NOMO-1 (cell line): ENCODE measurements at regions not wholly inside any gene's neighbourhood (a gene's known extent, or its start where the extent isn't known, plus 50 kb on each side); places are given as distances from the start of the nearest gene placed in this dataset.
"Not testable (repeated sequence)": the region's sequence is repeated elsewhere in the genome, so short reads cannot be mapped to it uniquely, and the experiment has no call there.

Source experiments
- DNase-seq, 2 experiments: peaks; one replicate each; lab custom pipeline; 2025; ENCODE audit not compliant: unreplicated experiment in 2 of 2; lab: John Stamatoyannopoulos, UW

DNA sequence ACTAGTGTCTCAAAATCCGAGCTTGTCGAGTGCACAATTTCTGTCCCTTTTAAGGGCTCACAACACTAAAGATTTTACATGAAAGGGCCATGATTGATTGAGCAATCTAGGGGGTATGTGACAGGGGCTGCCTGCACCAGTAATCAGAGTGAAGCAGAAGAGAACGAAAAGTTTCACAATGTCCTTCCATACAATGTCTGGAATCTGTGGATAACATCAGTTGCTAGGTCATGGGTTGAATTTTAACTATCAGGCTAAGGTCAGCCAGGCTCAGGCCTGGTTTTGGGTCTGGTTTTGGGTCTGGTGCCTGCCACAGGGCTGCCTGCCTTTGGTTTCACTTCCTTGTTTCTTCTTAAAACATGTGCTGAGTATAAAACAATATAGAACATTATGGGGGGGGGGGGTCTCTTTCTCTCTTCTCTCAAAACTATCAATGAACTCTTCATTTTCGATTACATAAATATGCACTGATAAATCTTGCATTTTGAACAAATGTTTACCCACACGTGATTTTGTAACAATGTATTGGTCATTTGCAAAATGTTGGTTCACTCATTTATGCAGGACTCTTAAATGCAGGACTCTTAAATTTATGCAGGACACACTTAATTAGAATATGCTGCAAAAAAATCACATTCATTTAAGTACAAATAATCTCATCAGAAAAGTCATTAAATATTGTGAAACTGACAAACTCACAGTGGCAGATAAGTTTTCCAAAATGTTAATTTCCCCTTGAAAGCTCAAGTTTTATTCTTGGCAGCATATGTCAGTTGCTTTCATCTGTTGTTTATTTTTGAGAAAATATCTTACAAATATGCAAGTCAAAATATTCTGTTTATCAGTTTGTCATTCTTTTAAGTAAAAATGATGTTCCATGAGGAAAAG, 290.5 kb upstream of the KYNU start:
- DNase-seq = no peak

DNA sequence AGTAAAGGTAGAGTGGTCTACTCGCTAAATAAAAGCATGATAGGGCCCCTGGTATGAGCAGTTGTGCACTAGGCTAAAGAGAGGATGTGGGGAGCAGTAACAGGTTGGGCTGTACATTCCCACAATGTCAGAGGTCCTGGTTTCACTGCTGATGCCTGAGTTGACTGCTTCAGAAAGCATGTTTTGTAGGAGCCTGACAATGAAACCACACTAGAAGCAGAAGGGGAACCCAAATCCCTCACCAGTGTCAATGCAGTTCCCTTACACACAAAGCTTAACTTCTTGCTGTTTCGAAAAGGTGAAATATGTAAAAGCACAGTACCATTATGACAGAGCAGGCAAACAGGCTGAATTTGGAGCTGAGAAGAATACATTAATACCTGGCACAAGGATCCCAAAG, 291.7 kb upstream of the KYNU start:
- DNase-seq = no peak

DNA sequence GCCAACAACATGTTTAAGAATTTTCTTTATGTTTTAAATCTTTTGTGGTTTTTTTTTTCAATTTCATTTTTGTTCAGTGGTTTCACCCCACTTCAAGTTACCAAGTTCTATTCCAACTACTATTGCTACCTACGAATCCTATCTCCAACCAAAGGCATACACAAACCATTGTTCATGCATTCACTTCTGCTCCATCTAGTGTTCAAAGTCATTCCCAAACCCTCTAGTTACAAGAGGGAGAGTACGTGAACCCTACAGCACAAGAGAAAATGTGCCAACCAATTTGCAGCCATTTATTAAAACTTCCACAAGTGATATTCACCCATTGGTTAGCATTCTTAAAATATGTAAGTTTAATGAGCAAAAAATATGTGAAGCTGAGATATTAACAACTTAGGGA, 295.1 kb upstream of the KYNU start:
- DNase-seq = no peak

DNA sequence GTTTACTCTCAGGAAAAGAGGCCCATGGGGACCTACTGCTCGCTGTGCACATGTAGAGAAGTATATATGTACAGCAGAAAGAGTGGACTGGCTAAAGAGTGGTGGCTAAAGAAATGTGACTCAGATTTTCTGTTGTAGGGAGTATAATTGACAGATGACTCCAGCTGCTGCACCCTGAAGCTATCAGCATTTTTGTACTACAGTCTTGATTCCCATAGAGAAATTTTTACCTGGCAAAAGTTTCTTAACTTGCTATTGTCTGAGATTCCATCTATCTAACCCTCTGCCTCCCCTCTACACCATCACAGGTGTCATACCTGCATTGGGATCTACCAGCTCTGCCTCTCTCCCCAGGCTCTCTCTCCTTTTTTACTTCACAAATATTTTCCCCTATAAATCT, 296.0 kb upstream of the KYNU start:
- no peak for DNase-seq

DNA sequence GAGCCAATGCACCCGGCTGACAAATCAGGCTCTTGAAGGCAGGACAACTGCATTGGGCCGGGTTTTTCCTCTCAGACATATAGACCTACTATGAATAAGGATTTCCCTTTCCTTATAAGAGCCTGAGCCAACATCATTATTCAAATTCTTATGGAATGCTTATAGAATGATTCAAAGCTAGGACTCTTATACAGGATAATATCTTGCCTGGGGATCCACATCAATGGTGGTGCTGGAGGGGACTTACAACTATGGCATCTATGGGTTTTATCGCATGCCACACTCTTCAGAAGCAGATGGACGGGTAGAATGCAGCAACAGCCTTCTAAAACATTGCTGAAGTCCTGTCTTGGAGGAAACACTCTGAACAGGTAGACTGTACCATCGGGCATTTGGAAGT, 296.8 kb upstream of the KYNU start:
- DNase-seq = no peak

DNA sequence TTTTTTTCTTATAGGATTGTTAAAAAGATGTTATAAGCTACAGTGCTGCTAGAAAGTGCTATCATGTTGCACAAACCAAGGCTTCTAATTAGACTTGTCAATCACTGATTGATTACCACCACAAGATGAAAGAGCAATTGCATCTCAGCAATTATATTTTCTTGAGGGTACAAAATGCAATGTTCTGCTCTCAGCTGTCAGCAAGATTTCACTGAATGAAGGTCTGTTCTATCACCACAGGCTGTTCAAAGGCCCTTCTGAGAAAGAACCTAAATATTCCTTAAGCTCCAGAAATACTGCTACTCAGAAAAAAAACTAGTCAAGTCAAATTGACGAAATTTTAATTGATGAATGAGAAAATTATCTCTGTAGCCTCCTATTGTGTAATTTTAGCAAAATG, 301.9 kb upstream of the KYNU start:
- no peak for DNase-seq

DNA sequence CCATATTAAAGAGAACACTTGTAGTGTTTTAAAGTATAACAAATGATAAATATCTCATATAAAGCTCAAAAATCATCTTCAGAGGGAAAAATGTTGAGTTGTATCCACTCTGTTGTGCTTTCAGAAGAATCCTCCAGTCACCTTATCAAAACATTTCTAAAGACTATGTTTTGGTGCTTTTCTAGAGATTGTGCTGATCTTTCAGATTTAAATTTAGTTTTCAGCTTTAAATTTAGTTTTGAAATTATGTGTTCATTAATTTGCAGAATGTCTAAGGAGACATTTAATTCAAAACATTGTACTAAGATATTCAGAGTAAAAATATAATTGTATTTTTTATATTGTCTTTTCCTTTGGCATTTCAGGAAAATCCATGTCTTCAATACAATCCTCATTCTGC, 303.1 kb upstream of the KYNU start:
- no peak for DNase-seq

DNA sequence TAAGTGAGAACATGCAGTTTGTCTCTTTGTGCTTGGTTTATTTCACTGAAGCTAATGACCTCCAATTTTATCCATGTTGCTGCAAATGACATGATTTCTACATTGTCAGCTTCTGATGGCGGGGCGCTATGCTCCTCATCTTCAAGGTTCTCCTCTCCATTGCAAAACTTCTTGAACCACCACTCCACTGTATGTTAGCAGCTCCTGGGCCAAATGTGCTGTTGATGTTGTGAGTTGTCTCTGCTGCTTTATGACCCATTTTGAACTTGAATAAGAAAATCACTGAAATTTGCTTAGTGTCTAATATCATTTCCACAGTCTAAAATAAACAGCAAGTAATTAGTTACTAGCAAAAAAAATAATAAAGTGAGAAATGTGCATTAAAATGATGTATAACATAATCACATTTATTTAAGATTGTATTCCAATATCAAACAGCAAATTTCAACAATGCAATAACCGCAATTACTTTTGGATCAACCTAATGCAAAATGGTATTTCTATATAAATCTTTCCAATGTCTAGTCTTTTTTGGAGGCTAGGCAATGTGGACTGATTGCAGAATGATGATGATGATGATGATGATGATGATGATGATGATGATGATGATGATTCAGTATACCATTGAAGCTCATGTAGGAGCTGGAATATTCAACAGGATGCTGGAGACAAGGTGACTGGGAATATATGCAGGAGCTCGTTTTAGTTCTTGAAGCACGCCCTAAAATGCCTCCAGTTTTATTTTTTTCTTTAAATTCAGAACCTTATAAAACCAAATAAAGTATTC, 304.9 kb upstream of the KYNU start:
- no peak for DNase-seq

DNA sequence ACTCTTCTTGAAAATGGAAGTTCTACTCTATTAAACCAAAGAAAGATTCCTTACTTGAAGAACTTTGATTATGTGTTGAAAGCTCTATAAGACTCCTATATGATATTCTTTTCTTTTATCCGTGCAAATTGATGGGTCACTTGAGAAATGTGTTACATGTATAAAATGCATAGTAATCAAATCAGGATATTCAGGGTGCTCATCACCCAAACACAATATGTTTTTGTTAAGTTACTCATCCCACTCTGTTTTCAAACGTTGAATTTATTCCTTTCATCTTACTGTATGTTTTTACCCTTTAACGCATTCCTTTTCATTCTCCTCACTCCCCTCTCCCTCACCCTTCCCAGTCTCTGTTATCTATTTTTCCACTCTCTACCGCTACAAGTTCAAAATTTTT, 305.5 kb upstream of the KYNU start:
- DNase-seq = no peak

DNA sequence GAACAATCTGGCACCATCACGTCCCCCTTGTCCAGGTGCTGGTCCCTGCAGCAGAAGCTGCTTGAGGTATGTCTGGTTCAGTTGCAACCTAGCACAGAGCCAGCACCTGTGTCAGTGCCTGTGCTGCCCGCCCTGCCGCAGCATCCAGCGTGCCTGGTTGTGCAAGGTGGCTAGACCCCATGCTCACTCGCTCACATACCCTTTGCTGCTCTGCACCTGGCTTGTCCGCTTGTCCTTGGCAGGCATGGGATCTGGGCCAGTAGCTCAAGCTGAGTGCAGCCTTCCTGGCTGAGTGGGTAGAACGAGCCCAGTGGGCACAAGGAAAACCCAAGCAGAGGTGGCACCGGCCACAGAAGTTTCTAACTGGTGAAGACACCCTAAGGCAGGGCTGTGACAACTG, 314.6 kb upstream of the KYNU start:
- no peak for DNase-seq

DNA sequence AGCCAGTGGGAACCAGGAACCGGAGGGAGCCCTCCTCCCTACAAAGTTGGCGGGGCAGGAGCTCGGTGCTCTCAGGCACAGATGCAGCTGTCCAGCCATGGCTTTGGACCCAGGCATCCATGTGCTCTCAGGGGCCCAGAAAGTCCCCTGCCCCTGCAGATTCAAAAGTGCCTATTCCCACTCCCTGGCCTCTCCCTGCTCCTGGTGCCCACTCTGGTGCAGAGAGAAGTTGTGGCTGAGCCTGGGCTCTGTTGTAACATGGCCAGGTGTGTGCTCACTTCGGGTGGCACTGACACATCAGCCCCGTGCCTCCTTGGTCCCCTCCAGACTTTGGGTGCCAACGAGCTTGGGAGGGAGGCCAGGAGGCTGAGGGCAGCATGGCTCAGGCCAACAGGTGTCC, 315.8 kb upstream of the KYNU start:
- DNase-seq = no peak

DNA sequence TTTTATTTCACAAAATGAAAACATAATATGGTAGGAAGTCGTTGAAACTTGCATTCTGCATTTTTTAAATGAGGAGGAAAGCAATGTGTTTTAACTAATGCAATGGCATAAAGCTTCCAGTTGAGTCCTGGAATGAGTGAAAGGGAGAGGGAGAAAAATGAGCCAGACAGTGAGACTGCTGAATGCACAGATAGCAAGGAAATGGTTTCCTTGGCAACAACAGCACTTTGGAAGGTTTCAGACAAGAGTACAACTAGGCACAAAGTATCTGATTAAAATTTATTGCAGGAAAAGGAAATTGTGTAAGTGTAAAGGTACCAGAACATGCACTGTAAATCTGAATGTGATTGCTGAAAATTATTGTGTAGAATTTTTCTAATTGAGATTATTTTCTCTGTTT, 320.1 kb upstream of the KYNU start:
- DNase-seq = no peak

DNA sequence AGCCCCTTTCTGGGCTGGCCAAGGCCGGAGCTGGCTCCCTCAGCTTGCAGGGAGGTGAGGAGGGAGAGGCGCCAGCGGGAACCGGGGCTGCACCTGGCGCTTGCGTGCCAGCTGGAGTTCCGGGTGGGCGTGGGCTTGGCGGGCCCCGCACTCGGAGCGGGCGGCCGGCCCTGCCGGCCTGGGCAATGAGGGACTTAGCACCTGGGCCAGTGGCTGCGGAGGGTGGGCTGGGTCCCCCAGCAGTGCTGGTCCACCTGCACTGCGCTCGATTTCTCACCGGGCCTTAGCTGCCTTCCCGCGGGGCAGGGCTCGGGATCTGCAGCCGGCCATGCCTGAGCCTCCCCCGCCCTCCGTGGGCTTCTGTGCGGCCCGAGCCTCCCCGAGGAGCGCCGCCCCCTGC, 331.5 kb upstream of the KYNU start:
- DNase-seq = not testable (repeated sequence)

DNA sequence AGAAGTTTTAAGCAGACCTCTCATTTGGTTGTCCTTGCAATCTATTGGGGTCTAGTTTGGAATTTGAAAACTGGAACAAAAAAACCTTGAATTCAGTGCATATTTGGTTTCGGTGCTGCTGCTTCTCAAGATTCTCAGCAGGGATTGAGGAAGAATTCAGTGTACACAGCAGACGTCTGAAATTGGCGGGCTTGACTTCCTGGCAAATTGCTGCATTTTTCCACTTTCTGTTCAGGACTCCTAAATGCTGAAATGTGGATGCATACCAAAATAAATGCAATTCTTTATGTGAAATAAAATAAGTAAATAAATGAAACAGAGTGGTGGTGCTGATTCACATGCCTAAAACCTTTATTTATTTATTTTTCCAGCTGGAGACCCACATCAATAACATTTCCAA, 332.4 kb upstream of the KYNU start:
- DNase-seq = no peak

DNA sequence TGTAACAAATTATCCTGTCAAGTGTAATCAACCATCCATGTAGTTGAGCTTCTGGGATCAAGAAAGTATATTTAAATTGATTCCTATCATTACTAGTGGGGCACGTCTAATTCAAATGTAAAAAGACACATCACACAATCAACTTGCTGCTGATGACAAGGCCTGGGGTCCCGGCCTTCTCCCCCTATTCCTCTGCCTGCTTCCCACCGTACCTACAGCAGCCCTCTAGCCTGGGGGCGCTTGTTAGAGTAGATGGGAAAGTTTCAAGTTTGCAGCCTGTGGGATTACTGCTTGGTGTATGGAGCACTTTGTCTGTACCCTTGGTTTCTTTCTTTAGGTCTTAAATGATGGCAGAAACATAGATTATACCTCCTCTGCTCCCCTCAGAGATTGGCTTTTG, 333.3 kb upstream of the KYNU start:
- DNase-seq = no peak

DNA sequence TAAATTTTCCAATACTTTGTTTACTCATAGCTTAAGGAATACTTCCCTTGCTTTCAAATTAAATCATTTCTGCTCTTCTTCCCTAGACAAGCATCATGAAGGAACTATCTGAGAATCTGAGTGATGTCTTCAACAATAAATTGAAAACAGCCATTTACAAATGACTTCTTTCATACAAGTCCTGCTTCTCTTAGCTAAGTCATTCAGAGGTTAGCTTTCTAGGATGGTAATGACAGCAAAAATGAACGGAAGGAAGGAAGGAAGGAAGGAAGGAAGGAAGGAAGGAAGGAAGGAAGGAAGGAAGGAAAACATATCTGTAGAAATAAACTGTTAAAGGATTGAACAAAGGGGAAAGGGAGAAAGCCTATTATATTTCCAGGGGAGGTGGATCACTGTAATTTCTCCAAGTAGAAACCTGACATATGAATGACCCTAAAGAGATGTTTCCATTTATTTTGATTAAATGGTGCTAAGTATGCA, 335.0 kb upstream of the KYNU start:
- no peak for DNase-seq

DNA sequence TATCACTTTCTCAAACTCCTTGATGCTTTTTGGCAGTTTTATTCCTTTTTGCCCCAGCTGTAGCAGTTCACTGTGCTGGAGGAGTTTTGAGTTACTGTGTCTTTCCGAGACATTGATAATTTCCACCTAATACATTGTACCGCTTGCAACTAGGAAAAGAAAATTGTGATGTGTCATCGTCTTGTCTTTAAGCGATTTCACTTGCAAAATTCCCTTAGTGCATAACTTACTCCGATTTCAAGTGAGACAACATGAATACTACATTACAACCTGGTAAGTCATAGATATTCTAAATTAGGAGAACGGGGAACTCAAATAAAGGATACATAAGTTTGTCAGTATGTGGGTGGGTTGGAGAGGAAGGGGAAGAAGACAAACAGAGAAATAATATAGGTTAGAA, 340.5 kb upstream of the KYNU start:
- DNase-seq = no peak

DNA sequence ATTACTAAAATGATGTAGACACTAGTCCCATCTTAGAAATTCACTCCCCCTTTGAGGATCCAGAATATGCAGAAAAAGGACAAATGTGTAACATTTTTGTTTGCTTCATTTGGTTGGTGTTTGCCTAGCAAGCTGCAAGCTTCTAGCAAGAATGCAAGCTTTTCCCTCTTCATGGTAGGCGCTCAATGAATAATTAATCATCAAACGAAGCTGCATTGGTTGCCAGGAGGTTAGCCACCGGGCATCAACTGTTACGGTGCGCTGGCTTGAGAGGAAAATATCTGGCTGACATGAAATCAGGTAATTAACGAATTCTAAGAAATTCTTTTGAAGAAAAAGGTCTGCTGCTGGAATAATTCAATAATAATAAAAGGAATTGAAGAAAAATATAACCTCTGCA, 341.0 kb upstream of the KYNU start:
- DNase-seq = no peak

DNA sequence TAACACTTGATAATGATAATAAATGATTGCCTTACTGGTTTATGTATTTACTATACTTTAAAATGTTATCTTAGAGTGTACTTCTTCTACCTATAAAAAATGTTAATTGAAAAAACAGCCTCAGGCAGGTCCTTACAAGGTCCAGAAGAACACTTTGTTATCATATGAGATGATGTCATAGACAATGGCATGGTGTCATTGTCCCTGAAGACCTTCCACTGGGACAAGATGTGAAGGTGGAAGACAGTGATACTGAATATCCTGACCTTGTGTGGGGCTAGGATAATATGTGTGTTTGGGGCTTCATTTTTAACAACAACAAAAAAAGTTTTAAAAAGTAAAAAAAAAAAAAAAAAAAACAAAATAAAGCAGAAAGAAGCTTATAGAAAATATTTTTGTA, 342.2 kb upstream of the KYNU start:
- DNase-seq = no peak

DNA sequence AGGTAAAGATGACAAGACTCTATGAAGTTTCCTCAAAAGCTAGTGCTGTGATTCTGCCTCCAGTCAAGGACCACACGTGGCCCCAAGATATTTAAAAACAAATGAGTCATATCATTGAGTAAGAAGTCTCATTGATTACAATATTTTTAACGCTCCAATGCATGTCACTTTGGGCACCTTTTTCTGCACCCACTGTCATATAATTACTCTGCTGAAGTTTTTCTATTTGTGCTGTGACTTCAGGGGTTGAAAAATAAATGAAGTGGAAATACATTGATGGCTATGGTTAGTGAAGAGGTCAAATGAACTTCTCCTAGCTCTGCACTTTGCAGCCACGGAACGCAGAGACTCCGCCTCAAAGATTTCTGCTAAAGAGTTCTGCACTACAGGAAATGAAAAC, 344.3 kb upstream of the KYNU start:
- DNase-seq = peak in 1 of 2 experiments; percentile 9

DNA sequence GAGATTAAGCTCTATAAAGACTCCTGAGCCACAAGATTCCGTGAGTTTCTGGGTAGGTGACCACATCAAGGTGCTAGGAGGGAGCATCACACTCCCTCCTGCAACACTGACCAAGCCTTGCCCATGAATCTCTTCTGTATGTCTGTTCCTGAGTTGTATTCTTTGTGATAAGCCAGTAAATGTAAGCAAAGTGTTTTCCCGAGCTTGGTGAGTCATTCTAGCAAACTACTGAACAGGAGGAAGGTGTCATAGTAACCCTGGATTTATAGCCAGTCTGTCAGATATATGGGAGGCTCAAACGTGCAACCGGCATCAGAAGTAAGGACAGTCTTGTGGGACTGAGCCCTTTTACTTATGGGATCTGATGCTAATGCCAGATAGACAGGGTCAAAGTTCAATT, 346.1 kb upstream of the KYNU start:
- no peak for DNase-seq

DNA sequence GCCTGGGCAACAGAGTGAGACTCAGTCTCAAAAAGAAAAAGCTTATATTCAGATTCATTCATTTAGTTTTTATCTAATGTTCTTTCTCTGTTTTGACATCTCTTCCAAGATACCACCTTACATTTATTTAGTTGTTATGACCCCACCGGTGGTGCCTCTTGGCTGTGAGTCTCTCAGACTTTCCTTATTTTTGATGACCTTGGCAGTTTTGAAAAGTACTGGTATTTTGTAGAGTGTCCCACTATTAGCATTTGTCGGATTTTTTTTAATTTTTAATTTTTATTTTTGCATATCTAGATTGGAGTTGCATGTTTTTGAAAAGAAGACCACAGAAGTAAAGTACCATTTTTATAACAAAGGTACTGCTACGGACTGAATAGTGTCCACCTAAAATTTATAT, 351.7 kb upstream of the KYNU start:
- no peak for DNase-seq
